ENCODE measurements at regions not wholly inside any gene's neighbourhood (a gene's known extent, or its start where the extent isn't known, plus 50 kb on each side); places are given as distances from the start of the nearest gene placed in this dataset.

DNA sequence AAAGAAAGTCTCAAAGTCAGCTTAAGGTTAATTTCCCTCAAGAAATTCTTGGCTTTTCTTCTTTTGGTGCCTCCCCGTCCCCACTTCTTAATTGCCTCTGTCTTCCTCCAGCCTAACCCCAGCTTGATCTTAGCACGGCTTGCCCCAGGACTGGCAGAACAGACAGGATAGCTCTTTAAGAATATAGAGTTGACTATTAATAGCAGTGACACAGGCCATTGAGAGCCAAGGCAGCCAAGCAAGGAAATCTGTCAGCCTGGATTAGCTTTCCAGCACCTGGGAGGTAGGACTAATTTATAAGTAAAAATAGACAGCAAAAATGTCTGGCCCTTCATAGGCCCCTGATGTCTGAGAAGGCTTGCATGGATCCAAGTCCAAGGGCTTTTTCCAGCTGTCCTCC is 384.6 kb upstream of the SLC30A5 start:
- no peak for DNase-seq (ENCODE audit: low read depth in 2 of 2)

DNA sequence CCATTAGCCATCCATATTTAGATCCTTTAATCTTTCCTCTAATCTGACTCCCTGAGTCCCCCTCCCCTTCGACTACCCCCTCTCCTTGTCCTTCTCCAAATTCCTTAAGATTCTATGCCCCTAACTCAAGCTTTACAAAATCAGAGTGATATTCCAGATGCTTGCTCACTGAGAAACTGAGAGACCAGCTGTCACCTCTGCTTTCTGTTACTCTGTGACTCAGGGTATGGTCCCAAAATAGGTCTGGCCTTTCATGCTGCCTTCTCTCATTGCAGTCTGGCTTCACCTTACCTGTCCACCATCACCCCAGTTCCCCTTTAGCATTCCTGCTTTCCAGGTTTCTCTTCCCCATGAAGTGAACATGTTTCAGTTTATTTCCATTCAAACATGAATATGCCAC is 383.3 kb upstream of the SLC30A5 start:
- DNase-seq (ENCODE audit: low read depth in 2 of 2), result no peak

DNA sequence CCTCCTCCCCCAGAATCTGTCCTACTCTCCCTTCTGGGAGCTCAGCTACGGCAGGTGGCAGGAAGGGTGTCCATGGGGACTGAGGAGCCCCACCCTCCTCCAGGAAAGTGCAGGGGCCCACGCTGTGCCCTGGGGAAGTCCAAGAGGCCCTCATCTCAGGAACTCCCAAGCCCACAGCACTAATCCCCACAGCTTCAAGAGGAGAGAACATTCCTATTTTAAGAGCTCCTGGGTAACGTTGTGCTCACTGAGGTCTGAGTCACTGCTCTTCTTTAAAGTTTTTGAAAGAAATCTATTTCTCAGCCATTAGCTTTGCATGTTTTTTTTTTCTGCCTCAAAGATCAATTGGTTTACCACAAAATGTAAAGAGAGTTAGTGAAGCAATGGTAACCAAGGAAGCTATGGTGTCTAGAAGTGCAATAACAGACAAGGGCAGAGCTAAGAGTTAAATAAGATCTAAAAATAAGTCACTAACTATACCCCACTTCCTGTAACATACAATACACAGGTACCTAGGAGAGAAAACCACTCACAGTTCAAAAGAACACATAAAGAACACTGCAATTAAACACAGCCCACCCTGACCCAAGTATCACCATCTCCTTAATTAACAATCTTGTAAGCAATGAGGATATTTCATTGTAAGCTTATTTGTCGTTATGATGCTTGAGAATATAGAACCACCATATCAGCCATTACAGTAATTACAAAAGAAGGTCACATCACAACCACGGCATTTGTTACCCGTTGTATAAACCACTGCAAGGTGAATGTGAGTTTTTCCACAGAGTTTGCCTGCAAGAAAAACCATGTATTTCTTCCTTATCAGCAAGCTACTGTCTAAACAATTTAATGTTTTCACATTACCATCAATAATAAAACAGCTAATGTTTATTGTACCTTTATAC is 382.3 kb upstream of the SLC30A5 start:
- DNase-seq (ENCODE audit: low read depth in 2 of 2), result no peak

DNA sequence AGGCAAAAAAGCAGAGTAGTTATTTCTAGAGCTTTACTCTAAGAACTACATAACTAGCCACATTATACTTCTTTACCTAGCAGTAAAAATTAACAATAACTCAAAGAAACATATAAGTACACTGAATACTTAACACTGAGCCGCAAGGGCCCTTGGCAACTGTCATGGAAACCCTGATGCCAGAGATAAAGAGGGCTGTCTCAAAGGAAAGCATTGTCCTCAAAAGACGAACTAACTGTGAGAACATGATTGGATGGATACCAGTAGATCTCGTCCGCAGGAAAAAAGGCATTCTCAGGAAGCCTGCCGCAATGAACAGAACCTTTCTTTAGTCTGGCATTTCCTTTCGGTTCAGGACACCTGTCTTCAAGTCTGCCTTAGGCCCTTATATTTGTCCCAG is 379.0 kb upstream of the SLC30A5 start:
- no peak for DNase-seq (ENCODE audit: low read depth in 2 of 2)

DNA sequence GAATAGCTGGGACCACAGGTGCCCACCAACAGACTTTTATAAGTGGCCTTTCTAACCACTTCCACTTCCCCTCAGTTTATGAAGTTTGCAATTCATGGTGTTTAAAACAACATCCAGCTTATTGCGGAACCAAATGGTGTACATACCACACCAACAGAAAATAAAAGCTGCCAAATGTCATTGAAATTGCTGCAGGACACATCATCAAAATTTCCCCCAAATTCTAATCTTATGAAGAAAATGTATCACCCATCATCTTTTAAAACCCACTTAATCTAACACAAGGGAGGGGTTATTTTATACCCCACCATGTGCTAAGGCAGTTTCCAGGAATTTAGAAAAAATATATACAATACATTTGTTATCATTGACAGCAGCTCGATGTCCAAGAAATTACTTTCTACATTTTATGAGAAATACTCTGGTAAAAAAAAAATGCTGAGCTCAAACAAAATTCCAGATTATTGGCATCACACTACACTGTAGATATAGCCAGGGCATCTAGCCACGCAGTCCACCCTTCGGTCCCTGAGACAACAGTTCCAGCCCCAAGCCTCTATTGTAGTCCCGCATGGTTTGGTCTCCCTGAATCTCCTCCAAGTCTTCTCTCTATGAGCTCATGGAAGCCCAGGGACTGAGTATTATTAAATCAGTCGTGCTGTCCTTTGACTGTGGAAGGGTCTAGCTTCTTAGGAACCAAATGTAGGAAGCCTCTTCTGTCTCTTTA is 372.8 kb upstream of the SLC30A5 start:
- DNase-seq (ENCODE audit: low read depth in 2 of 2), result no peak

DNA sequence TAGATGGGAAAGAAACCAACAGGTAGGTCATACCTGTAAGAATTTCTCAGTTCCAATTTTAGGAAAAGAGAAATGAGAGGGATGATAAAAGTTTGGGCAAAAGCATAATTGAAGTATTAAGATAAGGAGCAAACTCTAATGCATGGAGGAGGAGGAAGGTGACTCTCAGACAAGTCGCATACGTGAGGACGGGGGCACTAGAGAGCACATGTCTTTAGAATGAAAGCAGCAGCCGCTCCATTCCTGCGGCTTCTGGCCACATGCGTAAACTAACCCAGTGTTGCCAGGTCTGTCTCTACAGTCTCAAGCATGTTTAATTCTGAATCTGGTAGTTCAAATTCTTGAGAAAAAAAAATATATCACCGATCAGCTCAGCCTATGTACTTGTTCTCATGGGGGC is 371.5 kb upstream of the SLC30A5 start:
- DNase-seq (ENCODE audit: low read depth in 2 of 2), result no peak

DNA sequence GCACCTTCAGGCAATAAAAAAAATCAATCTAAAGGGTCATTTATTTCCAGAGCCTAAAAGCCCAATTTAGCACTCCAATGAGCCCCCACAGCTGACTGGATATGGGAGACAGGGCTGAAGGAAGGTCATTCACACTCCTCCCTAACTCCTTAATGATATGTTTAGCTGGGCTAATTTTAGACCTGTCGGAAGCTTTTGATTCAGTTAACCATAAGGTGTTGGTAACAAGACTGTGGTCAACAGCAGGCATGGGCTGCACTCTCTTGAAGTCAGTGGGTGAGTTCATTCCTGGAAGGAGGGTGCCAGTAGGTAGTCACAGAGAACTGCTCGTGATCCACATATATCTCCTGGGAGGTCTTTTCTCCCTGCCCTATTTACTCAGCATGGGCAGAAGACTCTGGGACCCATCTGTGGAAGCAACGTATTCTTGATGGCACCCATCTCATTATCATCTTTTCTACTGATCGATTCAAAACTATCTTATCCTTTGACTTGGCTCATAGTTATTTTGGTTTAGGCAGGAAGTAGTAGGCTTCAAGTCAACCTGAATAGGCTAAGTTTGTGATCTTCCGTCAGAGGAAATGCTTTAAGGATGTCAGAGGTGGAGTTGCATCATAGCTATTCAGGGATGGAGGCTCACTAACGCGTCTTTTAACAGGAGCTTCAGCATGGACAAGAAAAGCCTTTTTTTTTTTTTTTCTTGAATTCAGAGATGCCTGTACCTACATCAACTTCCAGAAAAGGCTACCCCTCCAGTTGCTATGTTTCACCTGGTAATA is 367.7 kb upstream of the SLC30A5 start:
- no peak for DNase-seq (ENCODE audit: low read depth in 2 of 2)

DNA sequence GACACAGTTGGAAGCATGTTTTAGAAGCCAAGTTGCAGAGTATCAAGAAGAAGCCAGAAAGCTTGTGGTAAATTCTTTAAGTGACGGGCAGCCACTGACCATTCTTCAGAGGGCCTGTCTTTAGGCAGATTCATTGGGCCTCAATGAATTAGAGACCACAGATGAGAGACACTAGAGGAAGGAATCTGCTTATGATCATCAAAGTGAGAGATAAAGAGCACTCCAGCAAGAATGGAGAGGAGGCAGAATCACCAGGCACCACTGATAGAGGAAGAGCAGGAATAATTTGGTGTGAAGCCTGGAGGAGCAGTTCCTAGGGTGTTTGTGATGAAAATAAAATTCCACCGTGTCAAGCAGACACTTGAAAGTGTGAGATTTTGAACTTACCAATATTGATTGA is 365.9 kb upstream of the SLC30A5 start:
- no peak for DNase-seq (ENCODE audit: low read depth in 2 of 2)

DNA sequence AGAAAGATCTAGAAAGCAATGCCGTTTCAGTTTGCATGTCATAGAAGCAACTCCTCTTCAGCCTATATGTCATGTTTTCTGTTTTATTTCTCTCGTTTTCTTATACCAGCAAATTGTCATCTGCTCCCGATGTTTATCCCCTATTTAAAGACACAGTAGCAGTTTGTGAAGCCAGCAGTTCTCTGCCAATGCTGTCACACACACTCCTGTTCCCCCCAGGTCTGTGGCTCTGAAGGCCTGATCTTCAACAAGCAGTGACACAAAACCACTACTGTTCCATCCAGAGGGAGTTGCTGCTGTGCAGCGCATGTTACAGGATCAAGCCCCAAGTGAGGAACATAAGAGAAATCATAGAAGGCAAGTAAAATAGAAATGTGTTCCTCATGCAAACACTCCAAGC is 364.1 kb upstream of the SLC30A5 start:
- no peak for DNase-seq (ENCODE audit: low read depth in 2 of 2)

DNA sequence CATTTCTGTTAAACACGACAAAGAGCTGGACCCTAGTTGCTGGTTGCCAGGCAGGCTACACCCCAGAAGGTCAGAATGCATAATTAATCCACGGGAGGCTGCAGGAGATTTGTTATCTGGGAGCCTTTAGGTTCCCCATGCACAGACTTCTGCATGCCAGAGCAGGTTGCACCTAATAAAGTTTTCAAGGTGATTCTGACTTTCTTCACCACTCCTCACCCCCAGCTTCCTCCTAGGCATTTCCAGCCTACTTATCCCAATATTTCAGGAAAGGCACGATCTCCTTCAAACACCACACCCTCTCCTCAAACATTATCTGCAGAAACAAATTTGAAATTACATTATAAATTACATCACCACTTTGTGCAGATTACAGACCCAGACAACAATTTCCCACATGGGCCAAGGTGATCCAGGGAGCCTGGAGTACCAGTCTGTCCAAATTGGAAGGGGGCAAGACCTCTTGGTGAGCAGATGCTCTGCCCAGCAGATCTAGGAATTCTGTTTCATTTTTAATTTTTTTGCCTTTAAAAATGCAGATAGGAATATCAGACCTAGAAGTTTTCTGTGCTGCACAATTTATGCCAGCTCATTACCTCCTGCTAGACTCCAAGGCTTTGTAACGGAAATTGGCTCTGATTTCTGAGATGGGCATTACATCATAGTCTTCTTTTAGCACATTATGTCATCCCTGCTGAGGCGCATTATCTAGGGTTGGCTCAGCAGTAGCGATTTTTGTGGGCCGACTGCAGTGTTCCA is 363.4 kb upstream of the SLC30A5 start:
- DNase-seq (ENCODE audit: low read depth in 2 of 2), result no peak

DNA sequence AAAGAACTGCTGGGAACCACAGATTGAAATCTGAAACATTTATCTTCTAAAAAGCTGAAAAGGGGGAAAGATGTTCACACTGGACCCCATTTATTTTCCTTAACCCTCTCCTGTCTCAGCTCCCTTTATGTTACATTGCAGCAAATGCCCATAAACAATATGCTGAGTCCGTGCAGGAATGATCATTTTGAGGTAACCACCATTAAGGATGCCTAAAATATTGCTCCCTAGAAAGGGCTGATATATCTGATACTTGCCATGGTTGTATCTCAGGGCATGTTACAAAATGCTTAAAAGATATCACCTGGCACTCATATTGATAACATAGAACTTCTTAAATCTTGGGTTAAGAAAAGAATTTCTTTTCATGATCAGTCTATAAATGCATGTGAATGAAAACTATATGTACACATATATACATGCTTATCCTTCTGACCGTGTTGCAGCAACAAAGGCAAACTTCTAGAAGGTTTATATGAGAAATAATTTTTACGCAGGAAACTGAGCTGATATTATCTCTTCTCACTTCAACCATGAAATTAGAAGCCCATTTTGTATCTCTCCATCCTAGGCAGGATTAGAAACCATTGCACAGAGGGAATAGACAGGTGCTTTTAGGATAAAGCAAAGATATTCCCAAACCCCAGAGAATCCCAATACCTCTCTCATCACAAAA is 362.7 kb upstream of the SLC30A5 start:
- DNase-seq (ENCODE audit: low read depth in 2 of 2), result no peak

DNA sequence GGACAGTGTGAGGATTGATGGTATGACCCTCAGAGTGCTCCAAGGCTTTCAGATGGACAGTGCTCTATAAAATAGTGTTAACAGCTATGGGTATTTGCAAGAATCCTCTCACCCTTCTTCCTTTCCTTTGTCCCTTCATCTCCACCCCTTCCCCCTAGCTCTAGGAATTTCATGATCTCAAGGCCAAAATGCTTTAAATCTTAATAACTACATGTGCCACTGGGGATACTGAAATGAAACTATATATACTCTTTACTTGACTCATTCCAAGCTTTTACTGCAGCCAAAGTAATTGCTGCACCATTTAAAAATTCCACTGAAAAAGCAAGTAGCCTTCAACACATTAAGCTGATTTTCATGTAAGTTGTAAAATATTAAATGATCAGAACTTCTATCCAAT is 361.6 kb upstream of the SLC30A5 start:
- no peak for DNase-seq (ENCODE audit: low read depth in 2 of 2)

DNA sequence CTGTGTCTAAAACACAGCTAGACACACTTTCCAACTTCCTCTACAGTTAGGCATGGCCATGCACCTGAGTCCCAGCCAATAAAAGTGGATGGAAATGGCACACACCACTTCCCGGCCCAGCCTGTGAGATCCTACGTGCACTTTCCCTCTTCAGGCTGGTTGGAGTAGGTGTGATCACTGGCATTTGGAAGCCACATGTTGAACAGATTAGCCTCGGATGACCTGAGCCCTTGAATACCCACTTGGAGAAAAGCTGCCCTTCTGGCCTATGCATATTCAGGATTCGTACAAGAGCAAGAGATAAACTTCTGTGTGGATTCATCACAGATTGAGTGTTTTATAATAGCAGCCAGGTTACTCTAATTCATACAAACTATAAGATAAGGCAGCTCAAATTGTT is 359.0 kb upstream of the SLC30A5 start:
- no peak for DNase-seq (ENCODE audit: low read depth in 2 of 2)

DNA sequence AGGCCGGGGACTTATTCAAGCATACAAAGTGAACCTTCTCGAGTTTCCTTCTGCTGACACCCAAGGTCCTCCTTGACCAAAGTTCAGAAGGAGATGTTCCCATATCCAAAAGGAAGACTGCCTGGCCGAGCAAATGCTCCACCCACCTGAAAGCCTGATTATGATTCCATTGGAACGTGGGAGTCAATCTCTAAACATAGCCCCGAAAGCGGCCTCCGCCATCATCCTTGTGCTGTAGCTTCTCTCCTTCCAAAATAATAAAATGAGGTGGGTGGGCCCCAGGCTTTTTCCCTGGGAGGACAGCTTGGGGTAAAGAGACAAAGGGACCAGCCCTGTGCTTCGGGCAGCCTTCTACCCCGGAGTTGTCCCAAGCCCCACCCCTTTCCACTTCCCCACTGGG is 355.6 kb upstream of the SLC30A5 start:
- DNase-seq (ENCODE audit: low read depth in 2 of 2), result no peak

DNA sequence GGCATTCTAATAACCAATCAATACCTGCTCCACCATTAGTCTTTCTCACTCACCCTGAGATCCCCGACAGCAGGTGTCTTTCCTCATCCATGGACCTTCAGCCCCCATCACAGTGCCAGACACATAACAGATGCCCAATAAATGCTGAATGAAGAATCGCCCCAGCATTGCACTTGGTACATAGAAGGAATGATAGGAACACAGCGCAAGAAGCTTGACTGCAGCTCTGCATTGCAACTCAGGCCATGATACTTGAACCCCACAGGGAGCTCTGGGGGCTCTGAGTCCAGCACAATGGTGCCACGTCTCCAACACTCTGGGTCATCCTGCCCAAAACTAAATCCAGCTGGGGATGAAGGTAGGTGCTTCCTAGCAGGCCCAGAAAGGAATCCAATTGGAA is 355.0 kb upstream of the SLC30A5 start:
- DNase-seq (ENCODE audit: low read depth in 2 of 2), result no peak

DNA sequence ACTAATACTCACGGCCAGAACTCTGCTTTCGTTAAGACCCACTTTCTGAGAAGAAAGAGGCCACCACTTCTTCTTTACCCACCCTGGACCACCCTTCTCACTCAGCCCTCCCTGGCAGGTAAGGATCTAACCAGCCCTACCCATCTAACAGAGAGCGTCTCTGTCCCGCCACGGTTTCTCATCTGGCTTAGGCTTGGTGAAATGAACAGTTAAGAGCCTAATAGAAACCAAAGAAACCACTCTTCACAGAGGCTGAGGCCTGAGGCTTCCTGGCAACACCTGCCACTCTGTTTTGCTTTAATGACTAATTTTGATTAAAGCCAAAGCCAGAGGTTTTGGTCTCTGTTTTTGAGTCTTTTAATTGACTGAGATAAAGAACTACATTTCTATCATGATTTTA is 354.1 kb upstream of the SLC30A5 start:
- no peak for DNase-seq (ENCODE audit: low read depth in 2 of 2)

DNA sequence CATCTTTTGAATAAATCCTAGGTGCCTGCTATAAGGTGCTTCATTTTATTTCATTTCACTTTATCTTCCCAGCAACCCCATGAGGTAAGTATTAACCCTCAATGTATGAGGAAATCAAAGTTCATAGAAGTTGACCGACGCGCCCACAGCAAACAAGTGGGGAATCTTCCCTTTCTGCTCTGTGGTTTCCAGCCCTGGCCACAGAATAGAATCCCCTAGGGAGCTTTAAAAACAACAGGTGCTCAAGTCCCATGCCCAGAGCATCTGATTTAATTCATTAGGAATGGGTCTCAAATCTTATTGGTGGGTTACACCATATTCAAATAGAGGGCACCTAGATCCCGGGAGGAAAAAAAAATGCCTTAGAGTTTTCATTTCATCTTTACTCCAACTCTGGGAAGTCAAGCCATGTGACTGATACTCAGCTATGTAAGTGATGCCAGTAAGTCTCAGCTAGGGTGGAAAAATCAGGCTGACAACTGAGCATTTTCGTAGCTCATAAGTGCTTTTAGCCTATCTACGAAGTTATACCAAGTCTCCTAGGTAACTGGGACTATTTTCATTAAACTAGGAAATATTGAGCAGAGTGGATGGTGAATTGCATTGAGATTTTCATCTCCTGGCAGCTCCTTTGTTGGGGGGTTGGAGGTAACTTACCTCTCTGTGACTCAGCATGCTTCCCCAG is 353.4 kb upstream of the SLC30A5 start:
- DNase-seq (ENCODE audit: low read depth in 2 of 2), result no peak

DNA sequence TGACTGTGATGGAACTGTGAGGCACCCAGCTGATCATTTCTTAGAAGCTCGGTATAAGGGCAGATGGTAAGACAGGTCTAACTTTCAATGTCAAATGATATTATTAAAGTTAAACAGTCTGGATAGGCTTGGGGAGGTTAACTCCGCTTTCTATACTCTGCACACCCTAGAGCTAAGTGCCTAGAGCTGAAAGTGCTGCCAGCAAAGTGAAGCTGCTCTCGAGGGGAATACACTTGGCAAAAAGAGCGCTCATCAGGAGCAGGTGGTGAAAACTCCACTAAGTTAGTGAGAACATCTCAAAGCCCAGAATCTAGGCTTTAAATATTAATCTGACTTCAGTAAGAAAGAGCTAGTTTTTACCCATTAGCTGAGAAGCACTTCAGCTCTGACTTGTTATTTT is 349.6 kb upstream of the SLC30A5 start:
- no peak for DNase-seq (ENCODE audit: low read depth in 2 of 2)

DNA sequence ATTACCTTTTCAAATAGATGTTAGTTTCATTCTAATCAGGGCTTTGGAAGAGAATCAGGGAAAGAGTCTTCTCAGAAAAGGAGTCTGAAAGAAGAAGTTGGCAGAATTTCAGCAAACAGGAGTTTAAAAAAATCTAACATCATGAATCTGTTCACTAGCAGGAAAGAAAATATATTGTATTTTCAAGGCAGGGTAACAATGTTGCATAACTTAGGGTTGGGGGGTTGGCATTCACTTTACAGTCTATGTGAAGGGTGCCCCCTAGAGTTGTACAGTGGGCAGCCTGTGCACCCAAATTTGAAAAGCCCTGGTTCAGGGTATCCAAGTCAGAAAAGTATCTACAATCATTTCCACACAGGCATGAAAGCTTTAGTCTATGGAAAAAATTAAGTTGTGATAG is 348.4 kb upstream of the SLC30A5 start:
- DNase-seq (ENCODE audit: low read depth in 2 of 2), result no peak

DNA sequence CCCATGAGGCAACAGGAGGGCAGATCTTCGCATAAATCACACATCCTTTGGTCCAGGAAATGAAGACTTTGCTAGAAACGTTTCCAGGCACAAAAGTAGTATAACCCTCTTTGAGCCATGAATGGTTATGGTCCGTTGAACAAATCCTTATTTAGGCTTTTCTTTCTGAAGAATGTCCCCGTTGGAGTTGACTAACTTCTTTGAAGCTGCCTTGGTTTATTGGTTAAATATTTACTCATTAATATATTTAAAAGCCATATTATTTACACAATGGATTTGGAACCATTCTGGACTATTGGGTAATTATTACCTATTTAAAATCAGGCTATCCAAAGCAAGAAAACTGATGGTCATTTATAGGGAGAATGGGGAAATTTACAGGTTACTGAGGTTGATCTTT is 347.6 kb upstream of the SLC30A5 start:
- DNase-seq (ENCODE audit: low read depth in 2 of 2), result no peak
